ENCODE measurements at regions not wholly inside any gene's neighbourhood (a gene's known extent, or its start where the extent isn't known, plus 50 kb on each side); places are given as distances from the start of the nearest gene placed in this dataset.
"Not testable (repeated sequence)": the region's sequence is repeated elsewhere in the genome, so short reads cannot be mapped to it uniquely, and the experiment has no call there.

DNA sequence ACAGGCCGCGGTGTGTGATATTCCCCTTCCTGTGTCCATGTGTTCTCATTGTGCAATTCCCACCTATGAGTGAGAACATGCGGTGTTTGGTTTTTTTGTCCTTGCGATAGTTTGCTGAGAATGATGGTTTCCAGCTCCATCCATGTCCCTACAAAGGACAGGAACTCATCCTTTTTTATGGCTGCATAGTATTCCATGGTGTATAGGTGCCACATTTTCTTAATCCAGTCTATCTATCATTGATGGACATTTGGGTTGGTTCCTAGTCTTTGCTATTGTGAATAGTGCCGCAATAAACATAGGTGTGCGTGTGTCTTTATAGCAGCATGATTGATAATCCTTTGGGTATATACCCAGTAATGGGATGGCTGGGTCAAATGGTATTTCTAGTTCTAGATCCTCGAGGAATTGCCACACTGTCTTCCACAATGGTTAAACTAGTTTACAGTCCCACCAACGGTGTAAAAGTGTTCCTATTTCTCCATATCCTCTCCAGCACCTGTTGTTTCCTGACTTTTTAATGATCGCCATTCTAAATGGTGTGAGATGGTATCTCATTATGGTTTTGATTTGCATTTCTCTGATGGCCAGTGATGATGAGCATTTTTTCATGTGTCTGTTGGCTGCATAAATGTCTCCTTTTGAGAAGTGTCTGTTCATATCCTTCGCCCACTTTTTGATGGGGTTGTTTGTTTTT lies 125.1 kb downstream of the USP22 start:
- not testable (repeated sequence) for DNase-seq

DNA sequence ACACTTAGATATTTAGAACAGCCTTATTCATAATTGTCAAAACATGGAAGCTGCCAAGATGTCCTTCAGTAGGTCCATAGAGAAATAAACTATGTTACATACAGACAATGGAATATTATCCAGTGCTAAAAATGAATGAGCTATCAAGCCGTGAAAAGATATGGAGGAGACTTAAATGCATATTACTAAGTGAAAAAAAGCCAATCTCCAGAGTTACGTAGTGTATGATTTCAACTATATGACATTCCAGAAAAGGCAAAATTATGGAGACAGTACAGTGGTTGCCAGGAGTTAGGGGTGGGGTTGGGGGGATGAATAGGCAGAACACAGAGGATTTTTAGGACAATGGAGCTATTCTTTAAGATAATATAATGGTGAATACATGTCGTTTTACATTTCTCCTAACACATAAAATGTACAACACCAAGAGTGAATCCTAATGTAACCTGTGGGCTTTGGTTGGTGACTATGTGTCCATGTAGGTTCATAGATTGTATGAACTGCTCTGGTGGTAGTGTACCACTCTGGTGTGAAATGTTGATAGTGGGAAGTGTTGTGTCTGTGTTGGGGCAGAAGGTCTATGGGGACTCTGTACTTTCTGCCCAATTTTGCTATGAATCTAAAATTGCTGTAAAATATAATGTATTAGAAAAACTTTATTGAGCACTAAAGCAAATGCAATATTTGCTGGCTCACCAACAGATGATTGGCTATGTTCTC lies 122.6 kb downstream of the USP22 start:
- DNase-seq: no peak

GRCh38 chr17:20920815-20921199 lies 122.0 kb downstream of the USP22 start:
- no peak for DNase-seq

DNA sequence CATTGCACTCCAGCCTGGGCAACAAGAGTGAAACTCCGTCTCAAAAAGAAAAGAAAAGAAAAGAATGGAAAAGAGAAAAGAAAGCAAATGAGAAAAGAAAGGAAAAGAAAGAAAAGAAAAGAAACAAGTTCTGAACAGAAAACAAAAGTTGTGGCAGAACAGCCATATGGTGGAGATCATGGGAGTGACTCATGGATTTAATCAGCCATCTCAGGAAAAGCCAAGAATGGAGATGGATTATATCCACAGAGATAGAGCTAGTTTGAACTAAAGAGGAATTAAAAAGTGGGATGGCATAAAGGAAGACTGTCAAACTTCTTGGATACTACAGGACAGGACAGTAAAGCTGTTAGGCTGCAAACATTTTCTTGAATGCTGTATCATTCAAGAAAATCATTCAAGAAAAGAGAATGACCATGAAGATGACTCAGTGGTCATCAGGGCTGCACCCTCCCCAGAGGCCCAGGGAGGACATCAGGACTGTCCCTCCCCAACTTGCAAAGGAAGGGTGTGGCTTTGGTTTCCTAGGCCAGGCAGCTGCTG lies 120.6 kb downstream of the USP22 start:
- no peak for DNase-seq

DNA sequence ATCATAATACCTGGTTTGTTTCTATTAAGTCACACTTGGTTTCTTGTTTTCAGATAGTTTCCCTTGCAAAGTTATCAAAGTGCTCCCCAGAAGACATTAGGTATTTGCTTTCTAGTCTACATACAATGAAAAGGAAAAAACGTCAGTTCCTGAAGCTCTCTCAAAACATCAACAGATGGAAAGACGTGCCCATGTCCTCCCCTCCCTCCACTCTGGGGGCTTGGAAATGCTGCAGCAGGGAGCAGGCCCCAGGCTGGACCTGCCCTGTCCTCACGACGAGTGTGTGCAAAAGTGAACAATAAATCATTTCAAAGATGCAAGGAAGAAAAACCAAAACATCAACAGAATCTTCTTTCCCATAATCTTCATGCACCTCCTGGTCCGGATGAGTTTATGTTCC lies 118.5 kb downstream of the USP22 start:
- no peak for DNase-seq

DNA sequence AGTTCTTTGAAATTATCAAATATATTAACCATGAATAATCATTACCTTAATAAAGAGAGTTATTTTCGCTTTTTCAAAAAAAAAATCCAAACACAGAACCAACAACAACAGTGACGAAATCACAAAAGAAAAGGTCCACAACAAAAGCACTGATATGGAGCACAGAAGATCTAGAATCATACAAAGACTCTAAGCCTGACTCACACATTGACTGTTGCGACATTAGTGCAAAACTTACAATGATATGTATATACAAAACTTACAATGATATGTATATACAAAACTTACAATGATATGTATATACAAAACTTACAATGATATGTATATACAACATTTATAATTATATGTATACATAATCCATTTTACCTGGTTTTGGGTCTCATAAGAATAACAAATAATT lies 117.7 kb downstream of the USP22 start:
- DNase-seq: no peak

DNA sequence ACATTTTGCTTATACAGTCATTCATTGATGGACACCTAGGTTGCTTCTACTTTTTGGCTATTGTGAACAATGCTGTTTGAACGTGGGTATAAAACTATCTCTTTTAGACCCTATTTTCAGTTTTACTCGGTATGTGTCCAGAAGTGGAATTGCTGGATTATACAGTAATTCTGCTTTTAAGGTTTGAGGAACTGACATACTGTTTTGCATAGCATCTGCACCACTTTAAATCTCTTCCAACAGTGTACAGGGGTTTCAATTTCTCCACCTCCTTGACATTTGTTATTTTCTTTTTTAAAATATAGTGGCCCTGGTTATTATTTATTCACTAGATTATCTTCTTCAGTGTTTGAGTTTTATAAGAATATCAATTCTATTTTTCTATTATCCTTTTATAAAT lies 116.9 kb downstream of the USP22 start:
- no peak for DNase-seq

GRCh38 chr17:20926532-20926931 lies 116.3 kb downstream of the USP22 start:
- DNase-seq: no peak

- DNase-seq: no peak
These were observed 115.4 kb downstream of the USP22 start for GRCh38 chr17:20927308-20927977.

DNA sequence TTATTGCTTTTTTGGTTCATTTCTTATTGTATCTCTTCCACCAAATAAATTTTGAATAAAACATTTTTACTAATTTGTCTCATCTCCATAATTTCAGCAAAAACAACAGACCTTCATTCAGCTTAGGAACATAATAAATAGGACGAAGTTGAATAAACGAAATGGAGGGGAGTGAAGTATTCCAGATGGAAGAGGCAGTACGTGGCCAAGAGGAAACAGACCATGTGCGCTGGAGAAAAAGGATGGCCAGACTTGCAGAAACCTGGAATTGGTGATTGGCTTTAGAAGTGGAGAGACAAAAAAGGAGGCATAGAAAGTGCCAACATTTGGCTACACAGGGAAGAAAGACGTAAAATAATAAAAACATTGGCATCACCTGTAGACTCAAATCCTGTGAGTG lies 113.5 kb downstream of the USP22 start:
- no peak for DNase-seq

DNA sequence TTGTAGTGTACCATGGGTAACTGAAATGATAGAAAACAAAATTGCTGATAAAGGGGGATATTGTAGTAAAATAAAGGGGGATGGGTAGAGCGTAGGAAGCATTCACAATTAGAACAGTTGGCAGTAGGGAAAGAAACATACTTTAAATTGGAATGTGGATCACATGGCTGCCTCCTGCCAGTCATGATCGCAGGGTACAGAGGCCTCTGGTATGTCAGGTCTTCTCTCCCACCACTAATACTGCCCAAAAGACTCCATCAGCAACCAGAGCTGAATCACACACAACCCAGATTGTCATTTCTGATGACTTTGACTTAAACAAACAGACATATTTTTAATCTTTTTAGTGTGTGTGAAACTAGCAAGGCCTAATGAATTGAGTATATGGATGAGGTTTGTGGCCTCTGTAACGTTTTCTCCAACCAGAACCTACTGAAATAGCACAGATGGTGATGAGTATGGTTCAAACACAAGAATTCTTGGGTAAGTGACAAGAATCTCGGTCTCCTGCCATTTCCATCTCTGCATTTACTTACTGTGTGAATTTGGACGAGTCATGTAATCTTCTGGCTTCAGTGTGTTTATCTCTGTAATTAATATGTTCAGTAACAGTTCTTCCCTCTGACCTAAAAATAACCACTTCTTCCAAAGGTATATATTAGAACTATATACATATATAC lies 112.6 kb downstream of the USP22 start:
- DNase-seq: no peak

- not testable (repeated sequence) for DNase-seq
These were observed 109.8 kb downstream of the USP22 start for GRCh38 chr17:20933040-20933439.

DNA sequence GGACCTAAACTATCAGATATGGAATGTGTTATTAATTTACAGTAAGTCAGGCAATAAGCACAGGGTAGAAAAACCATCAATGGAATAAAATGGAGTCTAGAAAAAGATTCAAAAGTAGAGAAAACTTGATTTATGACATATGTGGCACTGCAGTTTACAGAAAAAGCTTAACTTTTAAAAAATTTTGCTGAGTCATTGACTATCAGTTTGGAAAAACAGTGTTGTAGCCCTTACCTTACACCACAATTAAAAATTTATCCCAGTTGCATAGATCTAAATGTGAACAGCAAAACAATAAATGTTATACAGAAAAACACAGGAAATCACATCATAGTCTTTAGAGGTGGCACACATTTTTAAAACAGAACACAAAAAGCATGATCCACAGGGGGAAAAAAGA lies 108.5 kb downstream of the USP22 start:
- no peak for DNase-seq

GRCh38 chr17:20935740-20936139 lies 107.1 kb downstream of the USP22 start:
- no peak for DNase-seq

DNA sequence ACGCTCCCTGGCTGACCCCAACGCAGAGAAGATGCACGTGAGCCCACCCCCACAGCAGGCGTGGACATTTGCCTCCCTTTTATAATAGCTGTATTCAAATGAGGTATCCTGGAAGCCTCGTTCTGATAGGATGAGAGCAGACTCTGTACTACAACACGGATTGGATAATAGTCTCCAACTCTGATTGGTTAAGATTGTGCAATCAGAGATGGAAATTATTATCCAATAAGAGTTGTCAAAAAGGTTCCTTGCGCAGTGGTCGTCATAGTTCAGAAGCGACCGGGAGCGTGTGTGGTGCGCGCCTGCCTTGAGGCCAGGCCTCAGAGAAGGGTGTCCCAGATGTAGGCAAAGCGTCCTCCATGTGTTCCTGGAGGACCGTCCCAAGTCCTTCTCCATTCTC lies 104.6 kb downstream of the USP22 start:
- no peak for DNase-seq

DNA sequence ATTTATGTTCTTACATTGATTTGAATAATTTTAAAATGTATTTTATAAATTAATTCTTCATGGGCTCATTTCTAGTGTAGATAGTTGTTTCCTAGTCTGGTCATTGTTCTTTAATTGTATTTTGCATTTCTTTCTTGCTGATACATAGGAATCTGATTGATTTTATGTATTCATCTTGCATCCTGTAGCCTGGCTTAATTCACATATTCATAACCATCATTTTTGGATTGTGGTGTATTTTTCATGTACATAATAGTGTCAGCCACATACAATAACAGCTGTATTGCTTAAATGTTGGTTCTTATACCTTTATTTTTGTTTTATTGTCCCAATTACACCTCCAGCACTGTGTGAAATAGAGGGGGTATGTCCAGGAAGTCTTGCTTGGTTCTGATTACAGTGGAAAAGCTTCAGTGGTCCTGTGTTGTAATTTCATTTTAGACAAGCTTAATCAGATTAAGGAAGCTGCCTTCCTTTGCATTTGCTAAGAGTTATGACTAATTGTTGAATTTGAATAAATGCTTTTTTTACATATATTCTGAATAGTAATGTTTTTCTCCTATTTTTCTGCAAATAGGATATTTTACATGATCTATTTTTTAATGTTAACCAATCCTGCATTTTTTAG lies 103.7 kb downstream of the USP22 start:
- DNase-seq: no peak

- no peak for DNase-seq
These were observed 100.9 kb downstream of the USP22 start for GRCh38 chr17:20941872-20942271.

DNA sequence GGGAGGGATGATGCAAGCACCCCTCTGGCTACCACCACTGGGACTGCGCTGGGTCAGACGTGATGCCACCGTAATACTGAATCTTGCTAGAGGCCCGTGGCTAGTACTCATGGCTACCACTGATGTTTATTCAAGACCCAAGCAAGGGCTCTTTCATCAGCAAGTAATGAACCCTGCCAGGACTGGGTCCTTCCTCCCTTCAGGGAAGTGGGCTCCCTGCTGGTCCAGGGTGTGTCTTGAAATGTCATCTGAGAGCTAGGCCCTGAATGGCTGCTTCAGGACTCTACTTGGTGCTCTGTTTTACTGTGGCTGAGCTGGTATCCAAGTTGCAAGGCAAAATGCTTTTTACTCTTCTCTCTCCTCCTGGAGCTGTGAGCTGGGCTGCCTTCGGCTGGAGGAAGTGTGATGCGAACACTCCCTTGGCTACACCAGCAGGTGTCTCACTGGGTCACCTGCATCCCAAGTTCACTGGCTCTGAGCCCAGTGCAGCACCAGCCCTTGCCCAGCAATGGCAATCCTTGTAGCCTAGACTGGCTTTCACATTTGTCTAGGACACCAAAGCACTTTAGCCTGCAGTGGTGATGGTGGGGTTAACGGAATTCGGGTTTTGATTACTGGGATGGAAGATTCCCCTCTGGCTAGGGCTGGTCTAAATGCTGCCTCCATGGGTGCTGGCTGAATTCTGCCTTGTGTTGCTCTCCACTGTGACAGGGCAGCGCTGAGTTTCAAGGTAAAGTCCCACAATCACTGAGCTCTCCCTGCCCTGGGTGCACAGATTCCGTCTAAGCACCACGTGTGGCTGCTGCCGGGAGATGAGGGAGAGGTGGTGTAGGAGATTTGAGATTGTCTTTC lies 98.6 kb downstream of the USP22 start:
- DNase-seq: no peak

DNA sequence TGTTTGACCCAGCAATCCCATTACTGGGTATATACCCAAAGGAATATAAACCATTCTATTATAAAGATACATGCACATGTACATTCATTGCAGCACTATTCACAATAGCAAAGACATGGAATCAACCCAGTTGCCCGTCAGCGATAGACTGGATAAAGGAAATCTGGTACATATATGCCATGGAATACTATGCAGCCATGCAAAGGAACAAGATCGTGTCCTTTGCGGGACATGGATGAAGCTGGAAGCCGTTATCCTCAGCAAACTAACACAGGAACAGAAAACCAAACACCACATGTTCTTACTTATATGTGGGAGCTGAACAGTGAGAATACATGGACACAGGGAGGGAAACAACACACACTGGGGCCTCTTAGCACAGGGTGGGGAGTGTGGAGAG lies 95.1 kb downstream of the USP22 start:
- DNase-seq: not testable (repeated sequence)

DNA sequence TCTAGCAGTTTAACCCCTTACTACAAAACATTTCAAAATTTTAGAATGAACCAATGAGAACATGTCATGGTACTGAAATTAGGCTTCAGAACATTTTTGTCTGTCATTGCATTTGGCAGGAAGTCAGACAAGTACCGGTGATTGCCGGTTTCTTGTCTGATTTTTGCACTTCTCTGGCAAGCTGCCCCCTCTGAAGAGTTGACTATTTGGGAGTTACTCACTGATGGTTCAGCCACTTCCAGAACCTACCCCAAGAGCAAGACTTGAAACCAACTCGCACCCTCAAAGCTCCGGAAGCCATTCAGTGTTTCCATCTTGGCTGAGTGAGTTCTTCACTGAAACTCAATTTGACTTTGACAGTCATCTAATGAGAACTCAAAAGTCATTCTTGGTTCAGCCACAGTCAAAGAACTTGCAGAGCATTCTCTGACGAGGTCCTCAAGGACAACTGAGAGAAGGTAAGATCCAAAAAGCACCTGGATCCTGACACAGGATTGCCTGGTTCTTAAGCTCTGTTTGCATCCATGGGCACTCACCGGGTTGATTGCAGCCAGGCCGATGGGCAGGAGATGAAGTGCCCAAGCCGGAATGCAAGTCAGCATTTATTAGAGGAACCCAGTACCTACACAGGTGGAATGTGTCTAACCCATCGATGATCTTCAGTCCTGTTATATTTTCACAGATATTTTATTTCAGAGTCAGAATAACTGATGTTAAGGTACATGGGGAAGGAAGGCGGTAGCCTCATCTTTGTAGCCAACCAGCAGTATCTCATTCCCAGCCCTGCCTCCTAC lies 93.6 kb downstream of the USP22 start:
- DNase-seq: no peak

All from GDM1 (cell line).